GM13977 (cell line): ENCODE measurements at regions not wholly inside any gene's neighbourhood (a gene's known extent, or its start where the extent isn't known, plus 50 kb on each side); places are given as distances from the start of the nearest gene placed in this dataset.

Source experiments
- DNase-seq: peaks from one replicate; pipeline ENCODE4 v3.0.0; 2012; ENCODE audit warnings: low spot score
- in situ Hi-C: fragments of 300-500 bp; cut with MboI; formaldehyde crosslinking; loops from one replicate; pipeline ENCODE4 v1.12.0; 2022; ENCODE audit warnings: low sequenced_read_pairs, low pct_unique_long_range_greater_than_20kb, mixed read lengths, inconsistent platforms; ENCODE audit not compliant: unreplicated experiment
- TF ChIP-seq, protein P1 (sequence below): IDR thresholded peaks from 2 replicates; pipeline ENCODE4 v1.5.1; 2012; ENCODE audit warnings: mild to moderate bottlenecking, control low read depth; ENCODE audit not compliant: insufficient read depth; ENCODE audit errors: extremely low read depth, missing control alignments

DNA sequence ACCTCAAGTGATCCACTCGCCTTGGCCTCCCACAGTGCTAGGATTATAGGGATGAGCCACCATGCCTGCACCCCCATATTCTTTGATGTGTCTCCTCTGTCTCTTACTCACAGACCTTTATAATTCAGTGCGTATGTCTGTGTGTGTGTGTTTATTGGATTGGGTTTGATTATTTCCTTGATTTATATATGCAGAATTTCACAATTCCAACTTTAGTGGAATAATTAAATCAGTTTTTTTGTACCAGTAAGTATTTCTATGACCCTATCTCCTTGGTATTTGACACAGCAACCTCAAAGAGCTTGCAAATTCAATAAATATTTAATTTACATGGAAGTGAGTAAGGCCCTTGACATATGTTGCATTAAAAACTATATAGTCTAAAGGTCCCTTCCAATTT is 333.9 kb upstream of the ADAMTS5 start:
- TF ChIP-seq, protein P1, sequence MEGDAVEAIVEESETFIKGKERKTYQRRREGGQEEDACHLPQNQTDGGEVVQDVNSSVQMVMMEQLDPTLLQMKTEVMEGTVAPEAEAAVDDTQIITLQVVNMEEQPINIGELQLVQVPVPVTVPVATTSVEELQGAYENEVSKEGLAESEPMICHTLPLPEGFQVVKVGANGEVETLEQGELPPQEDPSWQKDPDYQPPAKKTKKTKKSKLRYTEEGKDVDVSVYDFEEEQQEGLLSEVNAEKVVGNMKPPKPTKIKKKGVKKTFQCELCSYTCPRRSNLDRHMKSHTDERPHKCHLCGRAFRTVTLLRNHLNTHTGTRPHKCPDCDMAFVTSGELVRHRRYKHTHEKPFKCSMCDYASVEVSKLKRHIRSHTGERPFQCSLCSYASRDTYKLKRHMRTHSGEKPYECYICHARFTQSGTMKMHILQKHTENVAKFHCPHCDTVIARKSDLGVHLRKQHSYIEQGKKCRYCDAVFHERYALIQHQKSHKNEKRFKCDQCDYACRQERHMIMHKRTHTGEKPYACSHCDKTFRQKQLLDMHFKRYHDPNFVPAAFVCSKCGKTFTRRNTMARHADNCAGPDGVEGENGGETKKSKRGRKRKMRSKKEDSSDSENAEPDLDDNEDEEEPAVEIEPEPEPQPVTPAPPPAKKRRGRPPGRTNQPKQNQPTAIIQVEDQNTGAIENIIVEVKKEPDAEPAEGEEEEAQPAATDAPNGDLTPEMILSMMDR: no peak

DNA sequence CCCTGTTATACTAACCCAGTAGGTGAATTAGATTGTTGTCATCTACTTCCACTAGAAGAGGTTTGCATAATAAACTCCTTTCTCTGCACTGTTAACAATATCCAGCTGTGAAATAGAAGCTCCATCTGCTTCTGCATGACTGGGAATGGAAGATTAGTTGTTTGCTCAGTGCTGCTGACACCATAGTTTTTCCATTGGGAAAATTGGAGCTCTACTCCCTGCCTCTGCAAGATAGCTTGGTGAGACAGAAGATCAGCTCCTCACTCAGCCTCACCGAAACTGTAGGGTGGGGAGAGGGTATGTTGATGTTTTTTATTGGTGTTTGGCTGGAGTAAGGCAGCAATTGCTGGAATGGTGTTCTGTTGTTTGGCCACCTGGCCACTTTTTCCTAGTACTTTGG is 331.6 kb upstream of the ADAMTS5 start:
- in situ Hi-C loops: no loop called here
- TF ChIP-seq, protein P1: no peak
- no peak for DNase-seq

More for the DNA sequence above, 333.9 kb upstream of the ADAMTS5 start:
- no peak for DNase-seq
- in situ Hi-C loops: no loop called here

DNA sequence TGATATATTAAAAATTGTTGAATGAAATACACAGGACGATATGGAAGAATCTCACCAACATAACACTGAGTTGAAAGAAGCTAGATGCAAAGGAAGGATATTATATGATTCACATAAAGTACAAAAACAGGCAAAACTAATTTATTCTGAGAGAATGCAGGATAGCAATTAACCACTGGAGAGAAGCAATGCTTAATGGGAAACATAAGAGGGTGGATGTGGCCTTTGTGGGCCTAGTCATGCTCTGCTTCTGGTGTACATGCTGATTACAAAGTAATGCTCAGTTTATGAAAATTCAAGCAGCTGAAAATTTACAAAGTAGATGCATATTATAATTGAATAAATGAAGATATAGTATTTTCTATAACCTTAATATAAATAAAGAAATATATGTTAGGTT is 326.4 kb upstream of the ADAMTS5 start:
- in situ Hi-C loops: no loop called here
- DNase-seq: no peak
- TF ChIP-seq, protein P1: no peak

DNA sequence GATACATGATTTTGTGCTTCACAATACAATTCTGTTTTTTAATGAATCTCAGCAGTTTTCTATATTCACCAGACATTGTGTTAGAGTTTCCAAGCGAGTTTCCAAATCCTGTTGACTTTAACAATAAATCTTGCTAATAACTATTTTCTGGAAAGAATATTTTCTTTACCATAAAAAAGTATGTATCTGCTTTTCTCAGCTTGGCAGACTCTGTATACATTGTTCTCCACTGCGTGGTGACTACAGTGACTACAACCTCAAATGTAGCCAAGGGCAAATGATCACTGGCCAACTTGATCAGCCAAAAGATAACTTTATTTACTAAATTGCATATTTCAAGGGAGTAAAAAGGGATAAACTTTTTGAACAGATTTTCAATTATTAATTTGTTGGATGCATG is 325.9 kb upstream of the ADAMTS5 start:
- TF ChIP-seq, protein P1: no peak
- DNase-seq: no peak
- in situ Hi-C loops: no loop called here

DNA sequence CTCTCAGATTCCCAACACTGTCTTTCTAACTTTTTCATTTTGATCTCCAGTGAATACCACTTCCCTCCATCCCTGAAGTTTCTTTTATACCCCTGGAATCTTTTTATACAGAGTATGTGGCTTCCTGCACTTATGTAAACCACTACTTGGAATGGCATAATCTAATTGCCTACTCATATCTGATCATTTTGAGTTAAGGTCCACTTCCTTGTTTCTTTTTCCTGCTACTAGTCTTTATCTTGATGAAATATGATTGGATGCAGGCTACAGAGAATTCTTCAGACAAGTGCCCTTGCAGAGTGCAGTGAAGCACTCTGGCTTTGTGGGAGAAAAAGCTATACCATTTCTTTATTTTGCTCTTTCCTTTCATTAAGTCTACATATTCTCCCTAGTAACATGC is 325.3 kb upstream of the ADAMTS5 start:
- in situ Hi-C loops: no loop called here
- no peak for DNase-seq
- TF ChIP-seq, protein P1: no peak

DNA sequence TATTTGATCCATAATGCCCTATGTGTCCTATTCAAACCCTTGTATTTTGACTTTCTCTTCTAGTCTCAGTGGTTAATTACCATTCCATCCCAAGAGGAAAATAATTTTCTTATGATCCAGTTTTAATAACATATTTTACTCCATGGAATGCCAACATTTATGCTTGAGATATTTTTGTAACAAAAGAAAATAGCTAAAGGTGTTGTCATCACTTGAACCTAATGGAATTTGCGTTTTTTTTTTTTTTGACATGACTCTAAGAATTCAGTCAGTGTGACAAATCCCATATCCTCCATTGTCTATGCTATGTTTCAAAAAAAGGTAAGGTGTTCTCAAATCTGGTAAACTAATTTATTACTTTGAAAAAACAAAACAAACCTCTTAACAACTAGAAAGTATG is 324.1 kb upstream of the ADAMTS5 start:
- no peak for DNase-seq
- TF ChIP-seq, protein P1: no peak
- in situ Hi-C loops: no loop called here

DNA sequence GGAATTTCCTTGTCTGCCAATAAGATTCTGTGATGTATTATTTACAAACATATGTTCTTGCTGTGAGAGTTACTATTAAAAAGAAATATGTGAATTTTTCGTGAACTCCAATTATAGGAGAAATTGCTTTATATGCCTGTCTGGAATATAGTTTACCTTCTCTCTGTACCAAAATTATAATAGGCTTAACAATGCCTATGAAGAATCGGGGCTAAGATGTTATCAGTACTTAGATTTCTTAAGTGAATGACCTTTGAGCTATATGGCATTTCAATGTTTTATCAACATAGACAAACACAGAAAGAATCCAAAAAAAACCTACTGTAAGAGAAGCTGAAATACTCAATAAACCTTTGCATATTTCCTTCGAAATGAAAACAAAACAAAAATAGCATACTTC is 323.1 kb upstream of the ADAMTS5 start:
- in situ Hi-C loops: no loop called here
- TF ChIP-seq, protein P1: no peak
- DNase-seq: no peak
